GM23248 (cell line): ENCODE measurements at regions not wholly inside any gene's neighbourhood (a gene's known extent, or its start where the extent isn't known, plus 50 kb on each side); places are given as distances from the start of the nearest gene placed in this dataset.

Source experiments
- DNase-seq: peaks from one replicate; pipeline ENCODE4 v3.0.0-alpha.2; 2015
- H2AFZ ChIP-seq: fragments of 200-600 bp; sonication (generic); 2 replicates; pipeline ENCODE4 v1.6.1; 2016; ENCODE audit warnings: antibody characterized with exemption
- H3F3A ChIP-seq: fragments of 200-600 bp; sonication (generic); 2 replicates; pipeline ENCODE4 v1.6.1; 2016; ENCODE audit warnings: mild to moderate bottlenecking, antibody characterized with exemption, mixed run types; ENCODE audit not compliant: insufficient read depth
- H3K27ac ChIP-seq: fragments of 200-600 bp; sonication (generic); 2 replicates; pipeline ENCODE4 v1.5.1; 2016; ENCODE audit warnings: mild to moderate bottlenecking
- H3K27me3 ChIP-seq: fragments of 200-600 bp; sonication (generic); replicated peaks from 2 replicates; pipeline ENCODE4 v1.6.1; 2016; ENCODE audit warnings: mild to moderate bottlenecking; ENCODE audit not compliant: insufficient read depth
- H3K36me3 ChIP-seq: fragments of 200-600 bp; sonication (generic); 2 replicates; pipeline ENCODE4 v1.6.1; 2016; ENCODE audit warnings: low read depth, mild to moderate bottlenecking
- H3K4me1 ChIP-seq: fragments of 200-600 bp; sonication (generic); 2 replicates; pipeline ENCODE4 v1.6.1; 2016; ENCODE audit warnings: mild to moderate bottlenecking; ENCODE audit not compliant: insufficient read depth
- H3K4me2 ChIP-seq: fragments of 200-600 bp; sonication (generic); one replicate; pipeline ENCODE4 v1.6.1; 2016; ENCODE audit warnings: mild to moderate bottlenecking; ENCODE audit not compliant: unreplicated experiment
- H3K4me3 ChIP-seq: fragments of 200-600 bp; sonication (generic); 2 replicates; pipeline ENCODE4 v1.5.1; 2016; ENCODE audit warnings: mild to moderate bottlenecking
- H3K79me2 ChIP-seq: fragments of 200-600 bp; sonication (generic); 2 replicates; pipeline ENCODE4 v1.6.1; 2016; ENCODE audit warnings: mild to moderate bottlenecking; ENCODE audit not compliant: insufficient read depth
- H3K9ac ChIP-seq: fragments of 200-600 bp; sonication (generic); 2 replicates; pipeline ENCODE4 v1.6.1; 2016; ENCODE audit warnings: mild to moderate bottlenecking
- H3K9me2 ChIP-seq: fragments of 200-600 bp; sonication (generic); 2 replicates; pipeline ENCODE4 v1.6.1; 2016; ENCODE audit warnings: mixed run types, mild to moderate bottlenecking, moderate library complexity; ENCODE audit not compliant: insufficient read depth
- H3K9me3 ChIP-seq: fragments of 200-600 bp; sonication (generic); one replicate; pipeline ENCODE4 v1.6.1; 2017; ENCODE audit warnings: low read depth
- H4K20me1 ChIP-seq: fragments of 200-600 bp; sonication (generic); 2 replicates; pipeline ENCODE4 v1.6.0; 2016; ENCODE audit not compliant: insufficient read depth
- EZH2 ChIP-seq: fragments of 200-600 bp; sonication (generic); IDR thresholded peaks from 2 replicates; pipeline ENCODE4 v1.6.1; 2018; ENCODE audit warnings: antibody characterized with exemption, mild to moderate bottlenecking; ENCODE audit not compliant: insufficient read depth, poor library complexity, severe bottlenecking
- EZH2phosphoT487 ChIP-seq: fragments of 200-600 bp; sonication (generic); IDR thresholded peaks from 2 replicates; pipeline ENCODE4 v1.6.1; 2018; ENCODE audit warnings: antibody characterized with exemption, moderate library complexity, mild to moderate bottlenecking, low read depth; ENCODE audit not compliant: insufficient read depth
- WGBS, 2 experiments: methylation state at CpG; one replicate each; pipeline ENCODE4 v1.1.6; 2015 to 2017; ENCODE audit warnings: low lambda C conversion rate in 2 of 2, low coverage in 1 of 2; ENCODE audit errors: missing lambda C conversion rate in 2 of 2; 5-methylcytosine and 5-hydroxymethylcytosine counted together
- in situ Hi-C: fragments of 300-500 bp; cut with MboI; formaldehyde crosslinking; loops from 2 replicates; pipeline ENCODE4 v1.15.0; 2020

- Histone ChIP-seq H3K9ac (no peak overlapping the region), H3K27me3 (0 out of 2 replicates have a peak, but pooled peaks cover 13% of the 10 kb centered on the region), H3K79me2 (no peaks in the 10 kb centered on the region), H3K4me3 (no peak overlapping the region), H3K9me2 (no peaks in the 10 kb centered on the region), H3K27ac (no peak overlapping the region), H3K4me1 (no peaks in the 10 kb centered on the region), H4K20me1 (no peaks in the 10 kb centered on the region), H3K4me2 (no peak overlapping the region), H2AFZ (no peak overlapping the region), H3K36me3 (no peaks in the 10 kb centered on the region), H3K9me3 (no peaks in the 10 kb centered on the region), H3F3A (no peaks in the 10 kb centered on the region)
- TF ChIP-seq EZH2 (no peak), EZH2phosphoT487 (no peak)
- WGBS, 2 experiments, result 77 to 81% methylated on average over 6 of the region's 6 CpGs
- no peak for DNase-seq
- in situ Hi-C loops, result no loop called here
Measured at GRCh38 chr14:58780605-58781004, 142.8 kb downstream of the DACT1 start.

GRCh38 chr14:58782011-58782410, 144.2 kb downstream of the DACT1 start:
- TF ChIP-seq EZH2 (no peak), EZH2phosphoT487 (no peak)

GRCh38 chr14:58783792-58784511, 146.2 kb downstream of the DACT1 start:
- H3K27ac ChIP-seq, result no peak overlapping the region
- 35 to 40% methylated on average over 10 of the region's 10 CpGs for WGBS, 2 experiments
- DNase-seq, result no peak
- no peak overlapping the region for H3K4me2 ChIP-seq
- no peaks in the 10 kb centered on the region for H3K9me2 ChIP-seq
- no peaks in the 10 kb centered on the region for H4K20me1 ChIP-seq
- H3K4me3 ChIP-seq, result no peak overlapping the region
- no peaks in the 10 kb centered on the region for H3K36me3 ChIP-seq
- H2AFZ ChIP-seq, result no peak overlapping the region
- in situ Hi-C loops, result no loop called here
- no peaks in the 10 kb centered on the region for H3F3A ChIP-seq
- TF ChIP-seq EZH2phosphoT487, result no peak
- TF ChIP-seq EZH2, result no peak
- H3K4me1 ChIP-seq, result no peaks in the 10 kb centered on the region
- H3K9me3 ChIP-seq, result no peaks in the 10 kb centered on the region
- no peaks in the 10 kb centered on the region for H3K79me2 ChIP-seq
- peaks cover 18% of the 10 kb centered on the region; the same call in 1 of the 2 replicates for H3K27me3 ChIP-seq
- H3K9ac ChIP-seq, result no peak overlapping the region

More at GRCh38 chr14:58782011-58782410, 144.2 kb downstream of the DACT1 start:
- 92 to 95% methylated on average over 6 of the region's 6 CpGs for WGBS, 2 experiments
- Histone ChIP-seq H3K4me1 (no peaks in the 10 kb centered on the region), H3K9ac (no peak overlapping the region), H3K79me2 (no peaks in the 10 kb centered on the region), H3K36me3 (no peaks in the 10 kb centered on the region), H2AFZ (no peak overlapping the region), H3K4me3 (no peak overlapping the region), H3K27ac (no peak overlapping the region), H3K4me2 (no peak overlapping the region), H3K9me2 (no peaks in the 10 kb centered on the region), H4K20me1 (no peaks in the 10 kb centered on the region), H3F3A (no peaks in the 10 kb centered on the region), H3K9me3 (no peaks in the 10 kb centered on the region), H3K27me3 (peaks cover 16% of the 10 kb centered on the region; the same call in 1 of the 2 replicates)
- in situ Hi-C loops, result no loop called here
- DNase-seq, result no peak

- no peaks in the 10 kb centered on the region for H3K9me3 ChIP-seq
- 91 to 100% methylated on average over 1 of the region's 1 CpG for WGBS, 2 experiments
- H2AFZ ChIP-seq, result no peak overlapping the region
- H3K27ac ChIP-seq, result no peak overlapping the region
- peaks cover 19% of the 10 kb centered on the region; the same call in 1 of the 2 replicates for H3K27me3 ChIP-seq
- H3K9me2 ChIP-seq, result no peaks in the 10 kb centered on the region
- H3K9ac ChIP-seq, result no peak overlapping the region
- no peak for TF ChIP-seq EZH2
- no peak for TF ChIP-seq EZH2phosphoT487
- no peaks in the 10 kb centered on the region for H3K36me3 ChIP-seq
- no peak overlapping the region for H3K4me2 ChIP-seq
- no peaks in the 10 kb centered on the region for H3K4me1 ChIP-seq
- DNase-seq, result no peak
- no peaks in the 10 kb centered on the region for H3K79me2 ChIP-seq
- H3F3A ChIP-seq, result no peaks in the 10 kb centered on the region
- no peaks in the 10 kb centered on the region for H4K20me1 ChIP-seq
- no peak overlapping the region for H3K4me3 ChIP-seq
- in situ Hi-C loops, result no loop called here
Measured at GRCh38 chr14:58784931-58785330, 147.2 kb downstream of the DACT1 start.
